Psoas muscle (tissue), 7 donors: ENCODE measurements at regions not wholly inside any gene's neighbourhood (a gene's known extent, or its start where the extent isn't known, plus 50 kb on each side); places are given as distances from the start of the nearest gene placed in this dataset.
A peak's percentile ranks its signal among the peaks of the same experiment; 100 is the strongest.

ENCODE experiments used
- ATAC-seq, 4 donors: fragments of 200-7000 bp; cut with Tn5 transposase; one replicate each; pipeline ENCODE4 v1.9.1; 2020; ENCODE audit warnings: moderate library complexity in 3 of 4, mild to moderate bottlenecking in 2 of 4
- DNase-seq, 2 donors: peaks; one replicate each; pipeline ENCODE4 v3.0.0-alpha.2; 2020
- H3K27ac ChIP-seq: fragments of 200-600 bp; one replicate; pipeline ENCODE4 v1.8.0; 2022
- H3K27me3 ChIP-seq, 3 donors: fragments of 200-600 bp in 1 of 3; one replicate each; pipeline versions ENCODE4 v1.6.1 to v1.8.0; 2013 to 2022; ENCODE audit warnings: low read length in 2 of 3, mild to moderate bottlenecking in 2 of 3, moderate library complexity in 1 of 3; ENCODE audit not compliant: insufficient read depth in 3 of 3
- H3K36me3 ChIP-seq, 2 donors: fragments of 200-600 bp in 1 of 2; one replicate each; pipeline versions ENCODE4 v1.6.1 to v1.8.0; 2013 to 2022; ENCODE audit warnings: low read depth in 1 of 2, mild to moderate bottlenecking in 1 of 2, moderate library complexity in 1 of 2; ENCODE audit not compliant: insufficient read depth in 1 of 2
- H3K4me1 ChIP-seq: fragments of 200-600 bp; one replicate; pipeline ENCODE4 v1.8.0; 2022
- H3K4me3 ChIP-seq: fragments of 200-600 bp; one replicate; pipeline ENCODE4 v1.8.0; 2022; ENCODE audit warnings: mild to moderate bottlenecking
- H3K9me3 ChIP-seq: fragments of 200-600 bp; one replicate; pipeline ENCODE4 v1.8.0; 2022
- WGBS, 3 donors: extraction: QIAGEN DNeasy Blood & Tissue Kit; methylation state at CpG; one replicate each; pipeline versions ENCODE4 v1.1.6 to v1.1.7; 2013; 5-methylcytosine and 5-hydroxymethylcytosine counted together
- intact Hi-C, 2 donors: fragments of 100-400 bp; cut with DNase I; formaldehyde crosslinking; loops; one replicate each; pipeline versions ENCODE4 v1.11.0 to v1.14.2; 2022
- TF ChIP-seq, protein P1 (sequence below): fragments of 200-600 bp; IDR thresholded peaks from one replicate; pipeline ENCODE4 v1.8.0; 2022; ENCODE audit warnings: antibody characterized with exemption
- donor health status: healthy with polysubstance abuse.
- donor health status: DM: no; HTN: no; CAD: no; lungs with moderate emphysema.
- donor health status: Bipolar disorder and iron deficiency.
- donor health status: healthy.
- donor health status: DM: yes; HTN: yes; CAD: no.
- donor health status: DM: no; HTN: no; CAD: no.
- donor health status: DM: yes; HTN: yes; CAD: no.

DNA sequence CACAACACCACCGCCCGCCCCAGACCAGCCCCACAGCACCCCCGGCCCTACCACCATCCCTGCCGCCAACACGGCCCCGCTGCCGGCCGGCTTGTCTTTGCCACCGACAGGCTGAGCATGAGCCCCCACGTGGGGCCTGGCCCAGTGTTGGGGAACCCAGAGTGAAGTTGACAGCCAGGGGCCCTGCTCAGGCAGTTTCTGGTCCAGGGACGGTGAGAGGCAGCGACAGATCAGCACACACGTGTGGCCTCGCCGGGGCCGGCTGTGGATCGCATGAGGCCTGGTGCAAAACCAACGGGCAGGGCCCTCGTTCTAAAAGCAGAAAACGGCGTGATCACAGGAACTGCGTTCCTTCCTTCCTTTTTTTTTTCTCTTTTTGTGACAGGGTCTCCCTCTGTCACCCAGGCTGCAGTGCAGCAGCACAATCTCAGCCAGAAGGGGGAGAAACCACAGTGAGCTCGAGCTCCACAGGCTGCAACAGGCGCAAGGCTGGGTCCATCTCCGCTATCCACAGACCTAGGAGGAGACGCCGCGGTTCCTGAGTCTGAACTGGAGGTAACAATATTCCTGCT, 50.5 kb upstream of the FBRSL1 start:
- 86 to 92% (median 87%) methylated on average over 28 of the region's 28 CpGs for WGBS, 3 donors
- TF ChIP-seq, protein P1, sequence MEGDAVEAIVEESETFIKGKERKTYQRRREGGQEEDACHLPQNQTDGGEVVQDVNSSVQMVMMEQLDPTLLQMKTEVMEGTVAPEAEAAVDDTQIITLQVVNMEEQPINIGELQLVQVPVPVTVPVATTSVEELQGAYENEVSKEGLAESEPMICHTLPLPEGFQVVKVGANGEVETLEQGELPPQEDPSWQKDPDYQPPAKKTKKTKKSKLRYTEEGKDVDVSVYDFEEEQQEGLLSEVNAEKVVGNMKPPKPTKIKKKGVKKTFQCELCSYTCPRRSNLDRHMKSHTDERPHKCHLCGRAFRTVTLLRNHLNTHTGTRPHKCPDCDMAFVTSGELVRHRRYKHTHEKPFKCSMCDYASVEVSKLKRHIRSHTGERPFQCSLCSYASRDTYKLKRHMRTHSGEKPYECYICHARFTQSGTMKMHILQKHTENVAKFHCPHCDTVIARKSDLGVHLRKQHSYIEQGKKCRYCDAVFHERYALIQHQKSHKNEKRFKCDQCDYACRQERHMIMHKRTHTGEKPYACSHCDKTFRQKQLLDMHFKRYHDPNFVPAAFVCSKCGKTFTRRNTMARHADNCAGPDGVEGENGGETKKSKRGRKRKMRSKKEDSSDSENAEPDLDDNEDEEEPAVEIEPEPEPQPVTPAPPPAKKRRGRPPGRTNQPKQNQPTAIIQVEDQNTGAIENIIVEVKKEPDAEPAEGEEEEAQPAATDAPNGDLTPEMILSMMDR: no peak
- ATAC-seq (no peak), DNase-seq (no peak)
- Histone ChIP-seq H3K36me3 (no peaks in the 10 kb centered on the region), H3K9me3 (no peaks in the 10 kb centered on the region), H3K27ac (no peak overlapping the region), H3K27me3 (peaks cover 0 to 17% (median 8%) of the 10 kb centered on the region in 3 donors), H3K4me3 (no peak overlapping the region), H3K4me1 (no peaks in the 10 kb centered on the region)
- intact Hi-C loops: no loop called here

DNA sequence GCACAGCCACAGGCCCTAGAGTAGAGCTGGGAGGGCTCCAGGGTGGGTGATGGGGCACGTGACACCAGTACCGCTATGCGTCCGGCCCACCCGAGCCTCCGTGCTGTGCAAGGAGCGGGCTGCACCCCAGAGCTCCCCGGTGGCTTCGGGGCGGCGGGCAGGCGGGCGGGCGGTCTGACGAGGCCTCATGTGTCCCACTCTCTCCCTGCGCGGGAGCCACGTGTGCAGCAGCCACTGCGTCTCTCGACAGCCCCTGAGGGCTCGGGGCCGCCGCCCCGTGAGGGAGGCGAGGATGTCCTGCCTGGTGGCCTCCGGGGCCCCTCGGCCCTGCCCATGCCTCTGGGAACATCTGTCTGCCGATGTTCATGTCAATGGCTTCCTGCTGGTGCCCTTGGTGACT, 51.2 kb upstream of the FBRSL1 start:
- WGBS, 3 donors: 93 to 98% (median 93%) methylated on average over 27 to 28 of the region's 28 CpGs
- TF ChIP-seq, protein P1: no peak

DNA sequence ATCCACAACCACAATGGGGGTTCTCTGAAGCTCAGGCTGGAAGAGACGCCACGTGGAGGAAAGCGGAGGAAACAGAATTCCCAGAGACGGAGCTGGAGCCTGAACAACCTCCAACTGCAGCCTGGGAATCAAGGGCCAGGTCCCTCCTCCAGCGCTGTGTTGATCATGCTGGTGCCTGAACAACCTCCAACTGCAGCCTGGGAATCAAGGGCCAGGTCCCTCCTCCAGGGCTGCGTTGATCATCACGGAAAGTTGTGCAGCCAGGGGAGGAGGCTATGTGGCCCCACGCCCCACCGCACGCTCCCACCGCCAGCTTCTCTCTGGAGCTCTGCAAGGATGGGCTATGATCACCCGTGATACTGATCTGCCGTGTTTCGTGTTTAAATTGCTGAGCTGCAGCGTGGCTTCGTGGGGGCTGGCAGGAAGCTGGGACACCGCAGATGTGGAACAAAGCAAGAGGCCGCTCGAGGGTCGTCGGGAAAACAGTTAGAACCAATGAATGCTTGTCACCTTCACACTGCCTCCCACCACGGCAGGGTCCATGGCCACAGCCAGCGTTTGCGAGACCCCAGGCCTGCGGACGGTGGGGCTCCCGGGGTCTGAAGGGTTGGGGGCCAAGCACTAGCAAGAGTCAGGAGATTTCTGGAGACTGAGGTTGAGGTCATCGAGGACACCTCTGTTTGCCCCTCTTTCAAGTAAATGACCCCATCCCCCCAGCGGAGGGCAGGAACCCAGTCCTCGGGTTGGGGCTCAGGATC, 51.8 kb upstream of the FBRSL1 start:
- no peaks in the 10 kb centered on the region for H3K4me1 ChIP-seq
- no peak overlapping the region for H3K27ac ChIP-seq
- peaks cover 0 to 30% (median 8%) of the 10 kb centered on the region in 3 donors for H3K27me3 ChIP-seq
- no peaks in the 10 kb centered on the region for H3K36me3 ChIP-seq
- WGBS, 3 donors: 70 to 76% (median 71%) methylated on average over 30 of the region's 30 CpGs
- no peaks in the 10 kb centered on the region for H3K9me3 ChIP-seq
- intact Hi-C loops: no loop called here
- no peak for ATAC-seq
- no peak for DNase-seq
- H3K4me3 ChIP-seq: no peak overlapping the region
- TF ChIP-seq, protein P1: no peak

More for the DNA sequence above, 51.2 kb upstream of the FBRSL1 start:
- Histone ChIP-seq H3K36me3 (no peaks in the 10 kb centered on the region), H3K27me3 (peaks cover 0 to 24% (median 8%) of the 10 kb centered on the region in 3 donors), H3K9me3 (no peaks in the 10 kb centered on the region), H3K27ac (no peak overlapping the region), H3K4me1 (no peaks in the 10 kb centered on the region), H3K4me3 (no peak overlapping the region)
- DNase-seq (no peak), ATAC-seq (no peak)
- intact Hi-C loops: no loop called here

DNA sequence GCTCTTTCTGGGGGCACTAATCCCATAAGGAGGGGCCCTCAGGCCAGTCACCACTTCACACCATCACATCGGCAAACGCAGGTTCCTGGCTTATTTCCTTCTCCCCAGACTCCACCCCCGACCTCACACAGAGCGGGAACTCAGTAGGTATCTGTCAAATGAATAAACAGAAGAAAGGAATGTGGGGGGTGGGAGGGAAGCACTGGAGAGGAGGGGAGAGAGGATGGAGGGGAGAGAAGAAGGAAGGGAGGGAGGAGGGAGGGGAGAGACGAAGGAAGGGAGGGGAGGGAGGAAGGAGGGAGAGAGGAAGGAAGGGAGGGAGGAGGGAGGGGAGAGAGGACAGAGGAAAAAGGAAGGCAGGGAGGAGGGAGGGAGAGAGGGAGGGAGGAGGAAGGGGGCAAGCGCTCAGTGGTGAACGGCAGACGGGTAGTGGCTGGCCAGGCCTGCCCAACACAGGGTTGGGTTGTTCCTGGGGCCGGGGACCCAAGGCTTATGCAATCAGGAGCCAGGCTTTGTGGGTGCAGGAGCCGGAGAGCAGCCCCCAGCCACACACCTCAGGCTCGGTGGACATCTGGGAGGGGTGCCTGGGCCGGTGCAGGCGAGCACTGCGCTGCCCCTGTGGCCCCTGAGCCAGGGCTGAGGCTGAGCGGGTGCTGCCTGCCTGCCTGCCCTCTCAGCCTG, 52.6 kb upstream of the FBRSL1 start:
- TF ChIP-seq, protein P1: no peak
- Histone ChIP-seq H3K4me1 (no peaks in the 10 kb centered on the region), H3K27ac (no peak overlapping the region), H3K36me3 (no peaks in the 10 kb centered on the region), H3K4me3 (no peak overlapping the region), H3K9me3 (no peaks in the 10 kb centered on the region), H3K27me3 (peaks cover 0 to 37% (median 7%) of the 10 kb centered on the region in 3 donors)
- ATAC-seq (peak in 1 of 4 donors; percentile 24), DNase-seq (no peak)
- 39 to 52% (median 44%) methylated on average over 14 to 15 of the region's 15 CpGs for WGBS, 3 donors
- intact Hi-C loops: no loop called here
